ENCODE measurements at regions not wholly inside any gene's neighbourhood (a gene's known extent, or its start where the extent isn't known, plus 50 kb on each side); places are given as distances from the start of the nearest gene placed in this dataset.

DNA sequence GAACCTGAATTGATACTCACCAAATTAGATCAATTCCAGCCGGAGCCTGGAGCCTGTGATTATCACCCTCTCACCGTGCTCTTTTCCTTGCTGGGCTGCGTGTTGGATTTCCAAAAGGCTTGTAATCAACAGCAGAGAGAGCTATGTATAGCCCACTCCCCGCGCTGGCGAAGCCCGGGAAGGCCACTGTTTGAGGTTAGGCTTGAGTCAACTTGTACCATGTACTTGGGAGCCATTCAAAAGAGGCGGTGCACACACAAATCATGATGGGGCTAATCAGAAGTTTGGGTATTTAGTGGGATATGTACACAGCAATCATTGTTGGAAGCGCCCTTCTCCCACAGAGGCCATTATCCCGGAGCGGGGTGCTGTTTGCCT, 151.6 kb downstream of the GLI2 start:
- Mint-ChIP-seq H3K36me3 (ENCODE audit: low read depth) (no peaks in the 10 kb centered on the region), H3K27ac (peak overlapping the region; percentile 86), H3K4me1 (peaks cover 24% of the 10 kb centered on the region)

DNA sequence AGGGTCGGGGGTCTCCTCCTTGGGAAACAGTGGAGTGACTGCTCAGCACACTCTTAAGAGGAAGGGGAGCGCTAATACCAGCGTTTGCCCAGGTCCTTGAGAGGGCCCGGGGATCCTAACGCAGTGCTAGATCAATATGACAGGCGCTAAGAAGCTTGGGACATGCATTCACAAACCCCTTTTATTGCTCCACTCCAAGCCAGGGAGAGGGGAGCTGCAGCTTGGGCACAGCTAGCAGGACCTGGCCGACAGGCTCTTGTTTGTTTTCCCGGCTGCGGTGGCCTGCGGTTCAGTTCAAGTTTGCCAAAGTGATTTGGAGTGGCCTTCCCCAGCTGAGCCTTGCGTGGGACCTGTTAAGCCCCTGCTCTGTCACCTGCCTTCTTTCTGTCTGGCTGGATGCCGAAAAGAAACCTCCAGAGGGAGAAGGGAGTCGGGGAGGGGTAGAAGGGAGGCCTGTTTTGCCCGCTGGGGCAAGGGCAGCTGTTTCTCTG, 152.1 kb downstream of the GLI2 start:
- Mint-ChIP-seq H3K27me3 (ENCODE audit: insufficient read depth) (no peaks in the 10 kb centered on the region), H3K27ac (peak overlapping the region; percentile 86), H3K4me3 (no peak overlapping the region), H3K9me3 (no peaks in the 10 kb centered on the region), H3K36me3 (ENCODE audit: low read depth) (no peaks in the 10 kb centered on the region), H3K4me1 (peaks cover 24% of the 10 kb centered on the region)
- Histone ChIP-seq H3K27ac (ENCODE audit: low read depth, low read length) (peak overlapping the region; percentile 76), H3K4me1 (ENCODE audit: control insufficient read depth, insufficient read depth, low read length) (peaks cover 13% of the 10 kb centered on the region), H3K9ac (ENCODE audit: extremely low read depth, low read length, poor library complexity, severe bottlenecking) (no peak overlapping the region), H3K36me3 (ENCODE audit: control insufficient read depth, insufficient read depth, low read length) (no peaks in the 10 kb centered on the region), H3K4me3 (ENCODE audit: low read length) (no peak overlapping the region), H3K9me3 (ENCODE audit: control insufficient read depth, low read length) (no peaks in the 10 kb centered on the region), H3K27me3 (ENCODE audit: control insufficient read depth, insufficient read depth, low read length, poor library complexity, severe bottlenecking) (no peaks in the 10 kb centered on the region)
- 66 to 74% methylated on average over 10 to 14 of the region's 14 CpGs for WGBS, 2 experiments (ENCODE audit: insufficient coverage in 1 of 2, insufficient read length in 1 of 2)
- TF ChIP-seq, protein P1, sequence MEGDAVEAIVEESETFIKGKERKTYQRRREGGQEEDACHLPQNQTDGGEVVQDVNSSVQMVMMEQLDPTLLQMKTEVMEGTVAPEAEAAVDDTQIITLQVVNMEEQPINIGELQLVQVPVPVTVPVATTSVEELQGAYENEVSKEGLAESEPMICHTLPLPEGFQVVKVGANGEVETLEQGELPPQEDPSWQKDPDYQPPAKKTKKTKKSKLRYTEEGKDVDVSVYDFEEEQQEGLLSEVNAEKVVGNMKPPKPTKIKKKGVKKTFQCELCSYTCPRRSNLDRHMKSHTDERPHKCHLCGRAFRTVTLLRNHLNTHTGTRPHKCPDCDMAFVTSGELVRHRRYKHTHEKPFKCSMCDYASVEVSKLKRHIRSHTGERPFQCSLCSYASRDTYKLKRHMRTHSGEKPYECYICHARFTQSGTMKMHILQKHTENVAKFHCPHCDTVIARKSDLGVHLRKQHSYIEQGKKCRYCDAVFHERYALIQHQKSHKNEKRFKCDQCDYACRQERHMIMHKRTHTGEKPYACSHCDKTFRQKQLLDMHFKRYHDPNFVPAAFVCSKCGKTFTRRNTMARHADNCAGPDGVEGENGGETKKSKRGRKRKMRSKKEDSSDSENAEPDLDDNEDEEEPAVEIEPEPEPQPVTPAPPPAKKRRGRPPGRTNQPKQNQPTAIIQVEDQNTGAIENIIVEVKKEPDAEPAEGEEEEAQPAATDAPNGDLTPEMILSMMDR (conservative IDR thresholded peaks at IDR 0.05) = no peak
- DNase-seq = no peak

More for the DNA sequence above, 151.6 kb downstream of the GLI2 start:
- Mint-ChIP-seq H3K27me3 (ENCODE audit: insufficient read depth) (no peaks in the 10 kb centered on the region), H3K9me3 (no peaks in the 10 kb centered on the region), H3K4me3 (no peak overlapping the region)
- no peaks in the 10 kb centered on the region for H3K27me3 ChIP-seq (ENCODE audit: control insufficient read depth, insufficient read depth, low read length, poor library complexity, severe bottlenecking)
- H3K36me3 ChIP-seq (ENCODE audit: control insufficient read depth, insufficient read depth, low read length) = no peaks in the 10 kb centered on the region
- TF ChIP-seq, protein P1 (conservative IDR thresholded peaks at IDR 0.05) = no peak
- H3K9me3 ChIP-seq (ENCODE audit: control insufficient read depth, low read length) = no peaks in the 10 kb centered on the region
- no peak overlapping the region for H3K4me3 ChIP-seq (ENCODE audit: low read length)
- 78 to 88% methylated on average over 6 to 11 of the region's 11 CpGs for WGBS, 2 experiments (ENCODE audit: insufficient coverage in 1 of 2, insufficient read length in 1 of 2)
- H3K27ac ChIP-seq (ENCODE audit: low read depth, low read length) = peak overlapping the region; percentile 76
- H3K4me1 ChIP-seq (ENCODE audit: control insufficient read depth, insufficient read depth, low read length) = peaks cover 13% of the 10 kb centered on the region
- H3K9ac ChIP-seq (ENCODE audit: extremely low read depth, low read length, poor library complexity, severe bottlenecking) = no peak overlapping the region
- DNase-seq = no peak

DNA sequence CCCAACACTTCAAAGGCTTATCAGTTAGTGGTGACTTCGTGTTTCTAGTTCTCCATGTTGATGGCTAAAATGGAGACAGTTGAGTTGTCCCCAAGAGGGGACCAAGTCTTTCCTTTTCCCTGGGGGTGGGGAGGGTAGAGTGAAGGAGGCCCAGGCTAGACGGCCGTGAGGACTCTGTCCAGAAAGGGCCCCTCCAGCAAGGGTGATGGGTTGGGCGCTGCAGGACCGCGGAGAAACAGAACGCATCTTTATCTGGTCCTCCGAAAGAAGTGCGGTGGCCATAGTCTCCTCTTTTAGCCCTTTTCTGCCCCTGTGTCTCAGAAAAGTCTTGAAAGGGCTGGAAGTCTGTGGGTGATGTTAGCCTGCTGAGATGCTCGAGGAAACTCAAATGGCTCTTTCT, 153.2 kb downstream of the GLI2 start:
- Mint-ChIP-seq H3K9me3 (no peaks in the 10 kb centered on the region), H3K4me3 (no peak overlapping the region), H3K36me3 (ENCODE audit: low read depth) (no peaks in the 10 kb centered on the region), H3K4me1 (peaks cover 31% of the 10 kb centered on the region), H3K27ac (no peak overlapping the region), H3K27me3 (ENCODE audit: insufficient read depth) (no peaks in the 10 kb centered on the region)
- Histone ChIP-seq H3K4me1 (ENCODE audit: control insufficient read depth, insufficient read depth, low read length) (peaks cover 18% of the 10 kb centered on the region), H3K27me3 (ENCODE audit: control insufficient read depth, insufficient read depth, low read length, poor library complexity, severe bottlenecking) (no peaks in the 10 kb centered on the region), H3K36me3 (ENCODE audit: control insufficient read depth, insufficient read depth, low read length) (no peaks in the 10 kb centered on the region), H3K27ac (ENCODE audit: low read depth, low read length) (no peak overlapping the region), H3K4me3 (ENCODE audit: low read length) (no peak overlapping the region), H3K9me3 (ENCODE audit: control insufficient read depth, low read length) (no peaks in the 10 kb centered on the region), H3K9ac (ENCODE audit: extremely low read depth, low read length, poor library complexity, severe bottlenecking) (no peak overlapping the region)
- TF ChIP-seq, protein P1 (conservative IDR thresholded peaks at IDR 0.05) = no peak
- no peak for DNase-seq
- 96% methylated on average over 8 to 10 of the region's 10 CpGs for WGBS, 2 experiments (ENCODE audit: insufficient coverage in 1 of 2, insufficient read length in 1 of 2)
